GM18907 (cell line): ENCODE measurements at regions not wholly inside any gene's neighbourhood (a gene's known extent, or its start where the extent isn't known, plus 50 kb on each side); places are given as distances from the start of the nearest gene placed in this dataset.
"Not testable (repeated sequence)": the region's sequence is repeated elsewhere in the genome, so short reads cannot be mapped to it uniquely, and the experiment has no call there.

Experiments used
- ATAC-seq: cut with Tn5 transposase; IDR thresholded peaks from one replicate; pipeline ENCODE4 v1.9.1; 2021; ENCODE audit warnings: mild to moderate bottlenecking, moderate library complexity; ENCODE audit not compliant: unreplicated experiment

DNA sequence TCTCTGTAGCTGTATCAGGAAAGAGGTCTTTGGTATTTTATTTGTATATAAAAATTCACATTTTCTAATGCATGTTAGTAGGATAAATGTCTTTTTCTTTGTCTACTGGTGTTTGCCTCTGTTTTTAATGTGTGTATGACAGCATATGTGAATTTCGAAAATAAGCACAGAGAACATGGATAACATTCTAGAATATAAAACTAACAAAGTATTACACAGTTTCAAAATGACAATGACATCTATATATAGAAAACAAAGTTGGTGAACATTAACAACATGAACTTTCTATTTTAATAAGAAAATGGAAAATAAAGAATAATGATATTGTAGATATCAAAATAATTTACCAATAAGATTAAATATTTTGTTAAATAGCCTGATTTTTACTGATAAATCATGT lies 608.0 kb downstream of the COL12A1 start:
- peak; percentile 61 for ATAC-seq

DNA sequence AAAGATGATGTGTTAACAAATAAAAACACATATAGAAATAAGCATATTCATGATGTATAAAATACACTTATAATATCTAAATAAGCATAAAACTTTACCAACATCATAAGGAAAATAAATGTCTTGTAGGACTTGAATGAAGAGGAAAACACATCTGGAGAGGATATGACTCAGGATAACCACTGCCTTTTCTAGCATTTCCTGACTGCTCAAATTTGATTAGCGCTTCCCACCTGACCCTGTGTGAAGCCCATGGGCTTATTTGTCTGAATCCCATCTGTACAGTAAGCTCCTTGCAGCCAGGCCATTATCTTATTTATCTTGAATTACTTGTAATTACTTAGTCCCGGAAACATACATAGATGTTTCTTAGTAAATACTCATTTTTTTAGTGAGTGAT lies 608.6 kb downstream of the COL12A1 start:
- no peak for ATAC-seq

DNA sequence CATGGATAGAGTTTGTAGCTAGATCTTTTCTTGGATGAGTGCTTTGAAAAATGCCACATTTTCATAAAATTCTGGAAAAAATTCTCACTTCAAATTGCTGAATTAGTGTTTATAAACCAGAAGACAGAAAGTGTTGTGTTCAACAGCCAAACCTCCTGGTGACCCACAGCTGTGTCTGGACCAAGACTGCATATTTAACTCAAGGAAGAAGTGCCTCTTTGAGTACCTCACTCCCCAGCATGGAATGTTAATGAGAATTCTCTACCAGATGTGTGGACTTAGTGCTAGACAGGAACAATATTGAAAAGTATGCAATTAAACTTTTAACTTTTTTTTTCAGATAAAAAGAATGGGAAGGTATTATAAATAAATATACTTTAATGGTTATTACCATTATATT lies 609.3 kb downstream of the COL12A1 start:
- no peak for ATAC-seq

DNA sequence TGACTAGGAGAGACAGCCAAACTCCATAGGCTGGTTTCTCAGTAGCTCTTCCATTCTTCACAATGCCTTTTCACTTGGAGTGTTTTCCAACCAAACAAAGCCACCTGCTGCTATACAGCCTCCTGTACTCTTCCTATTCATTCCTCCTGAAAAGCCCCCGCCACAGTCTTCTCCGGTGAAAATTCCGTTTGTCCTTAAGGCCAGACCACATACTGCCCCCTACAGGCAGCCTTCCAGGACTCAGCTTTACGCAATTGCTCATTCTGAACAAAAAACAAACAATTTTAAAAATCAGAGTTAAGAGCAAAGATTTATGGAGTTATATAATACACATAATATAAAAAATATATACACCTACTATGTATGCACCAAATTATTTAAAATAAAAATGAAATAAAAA lies 611.5 kb downstream of the COL12A1 start:
- ATAC-seq = not testable (repeated sequence)

DNA sequence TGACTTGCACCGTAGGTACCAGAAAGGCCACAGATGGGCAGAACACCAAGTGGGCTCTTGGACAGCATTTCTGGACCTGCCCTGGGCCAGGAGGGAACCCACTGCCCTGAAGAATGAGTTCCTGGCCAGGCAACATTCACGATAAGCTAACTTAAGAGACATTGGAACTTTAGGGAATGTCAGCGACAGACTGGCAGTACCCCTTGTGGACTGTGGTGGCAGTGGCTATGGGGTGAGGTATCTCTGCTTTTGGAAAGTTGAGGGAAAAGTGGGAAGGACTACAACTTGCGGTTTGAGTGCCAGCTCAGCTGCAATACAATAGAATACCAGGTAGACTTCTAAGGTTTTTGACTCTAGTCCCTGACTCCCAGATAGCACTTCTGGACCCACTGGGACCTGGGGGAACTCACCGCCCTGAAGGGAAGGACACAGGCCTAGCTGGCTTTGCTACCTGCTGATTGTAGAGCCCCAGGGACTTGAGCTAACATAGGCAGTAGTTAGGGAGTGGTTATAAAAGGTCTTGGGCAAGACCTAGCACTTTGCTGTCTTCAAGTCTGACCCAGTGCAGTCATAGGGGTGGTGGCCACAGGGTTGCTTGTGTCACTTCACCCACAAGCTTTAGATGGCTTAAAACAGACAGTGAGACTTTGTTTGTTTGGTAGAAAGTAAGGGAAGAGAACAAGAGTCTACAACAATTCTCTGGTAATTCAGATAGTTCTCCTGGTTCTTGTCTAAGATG lies 617.6 kb downstream of the COL12A1 start:
- no peak for ATAC-seq

DNA sequence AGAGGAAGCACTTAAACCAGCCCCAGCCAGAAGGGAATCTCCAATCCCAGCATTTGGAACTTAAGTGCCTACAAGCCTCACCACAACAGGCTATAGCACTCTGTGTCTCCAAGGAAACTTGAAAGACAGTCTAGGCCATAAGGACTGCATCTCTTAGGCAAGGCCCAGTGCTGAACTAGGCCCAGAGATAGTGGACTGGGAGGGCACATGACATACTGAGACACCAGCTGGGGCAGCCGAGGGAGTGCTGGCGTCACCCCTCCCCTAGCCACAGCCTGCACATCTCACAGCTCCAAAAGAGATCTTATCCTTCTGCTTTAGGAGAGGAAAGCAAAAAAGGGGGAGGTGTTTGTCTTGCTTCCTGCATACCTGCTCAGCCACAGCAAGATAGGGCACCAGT lies 618.5 kb downstream of the COL12A1 start:
- ATAC-seq = no peak

DNA sequence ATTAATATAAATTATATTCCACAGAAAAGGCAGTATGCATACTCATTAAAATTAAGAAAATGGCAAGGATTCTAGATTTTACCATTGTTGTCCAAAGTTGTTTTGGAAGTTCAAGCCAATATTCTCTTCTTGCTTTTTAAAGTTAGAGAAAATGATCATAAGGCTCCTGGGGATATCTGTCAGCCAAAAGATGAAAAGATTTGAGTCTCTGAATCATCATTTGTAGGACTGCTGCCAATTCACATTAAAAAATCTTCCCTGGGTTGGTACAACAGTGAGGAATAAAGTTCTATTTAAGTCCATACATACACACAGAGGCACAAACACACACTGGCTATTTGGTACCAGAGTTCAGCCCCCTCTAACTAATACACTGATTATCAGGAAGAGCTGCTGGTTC lies 620.1 kb downstream of the COL12A1 start:
- ATAC-seq = no peak

DNA sequence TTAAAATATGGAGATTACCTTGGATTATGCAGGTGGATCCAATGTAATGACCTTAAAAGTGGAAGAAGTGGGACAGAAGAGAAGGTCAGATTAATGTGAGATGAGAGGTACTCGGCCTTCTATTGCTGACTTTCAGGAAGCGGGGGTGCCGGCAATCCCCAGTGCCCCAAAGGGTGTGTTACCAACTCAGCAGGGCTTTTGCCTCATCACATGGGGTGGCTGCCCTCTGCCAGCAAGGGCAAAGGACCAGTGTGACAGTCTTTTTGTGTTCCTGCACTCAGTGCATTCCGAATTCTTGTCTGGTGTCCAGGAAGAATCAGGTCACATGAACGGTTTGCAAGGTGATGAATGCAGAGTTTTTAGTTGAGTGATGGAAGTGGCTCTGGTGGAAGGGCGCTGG lies 624.2 kb downstream of the COL12A1 start:
- ATAC-seq = no peak

DNA sequence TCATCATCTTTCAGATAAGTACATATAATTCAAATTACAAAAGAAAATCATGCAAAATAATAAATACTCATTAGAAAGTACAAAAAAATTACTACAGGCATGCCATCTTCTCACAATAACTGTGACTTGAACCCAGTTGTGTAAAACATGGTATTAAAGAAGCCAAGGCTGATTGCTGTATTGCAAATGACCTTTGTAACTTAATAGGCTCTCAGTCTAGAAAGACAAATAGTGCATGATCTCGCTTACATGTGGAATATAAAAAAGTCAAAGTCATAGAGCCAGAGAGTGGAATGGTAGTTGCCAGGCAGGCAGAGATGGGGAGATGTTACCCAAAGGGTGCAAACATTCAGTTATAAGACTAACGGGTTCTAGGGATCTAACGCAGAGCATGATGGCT lies 626.1 kb downstream of the COL12A1 start:
- ATAC-seq = no peak

DNA sequence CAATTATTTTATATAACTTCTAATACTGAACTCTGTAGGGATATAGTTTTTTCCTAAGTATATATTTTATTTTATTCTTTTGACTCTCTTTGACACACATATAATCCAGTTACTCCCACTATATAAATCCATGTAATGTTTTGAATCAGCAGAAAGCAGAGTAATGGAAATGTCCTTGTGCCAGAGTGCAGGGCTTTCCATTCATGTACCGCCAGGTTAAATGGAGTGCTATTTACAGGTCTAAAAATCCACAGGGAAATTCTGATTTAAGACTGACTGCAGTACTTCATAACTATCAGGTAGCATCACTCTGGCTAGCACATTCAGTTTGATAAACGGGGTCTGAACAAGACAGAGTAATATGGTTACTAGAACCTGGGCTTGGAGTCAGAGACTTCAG lies 626.8 kb downstream of the COL12A1 start:
- ATAC-seq = no peak

DNA sequence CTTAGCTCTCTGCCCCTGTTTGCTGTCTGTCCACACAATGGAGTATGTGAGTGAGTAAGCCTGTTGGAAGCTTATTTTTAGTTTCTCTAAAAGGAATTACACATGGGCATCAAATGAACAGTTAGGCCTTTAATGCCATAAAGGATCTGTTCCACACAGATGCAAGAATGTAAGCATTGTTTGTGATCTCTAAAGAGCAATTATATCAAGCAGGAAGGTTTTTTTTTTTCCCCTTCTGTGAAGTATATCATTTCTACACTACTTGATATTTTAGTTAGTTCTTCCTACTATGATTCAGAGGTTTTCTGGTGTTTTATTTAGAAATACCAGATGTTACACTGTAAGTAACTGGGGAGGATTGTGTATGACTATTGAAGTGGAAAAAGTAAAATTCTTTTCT lies 627.5 kb downstream of the COL12A1 start:
- ATAC-seq = no peak

DNA sequence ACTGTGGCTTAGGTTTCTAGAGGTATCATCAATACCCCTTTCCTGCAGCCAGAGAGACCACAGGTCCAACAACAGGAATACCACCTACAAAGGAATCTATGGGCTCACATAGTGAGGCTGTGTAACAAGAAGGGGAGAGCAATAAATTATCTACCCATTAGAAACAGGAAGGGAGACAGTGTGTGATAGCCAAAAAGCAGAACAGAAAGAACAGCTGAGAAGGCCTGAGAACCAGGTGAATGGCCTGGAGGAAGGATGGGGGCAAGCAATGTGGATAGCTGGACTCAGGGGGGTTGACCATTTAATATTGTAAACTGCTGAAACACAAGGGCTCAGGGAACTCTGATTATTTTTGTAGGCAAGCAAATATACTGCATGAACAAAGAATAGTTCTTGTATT lies 628.2 kb downstream of the COL12A1 start:
- peak; percentile 99 for ATAC-seq

DNA sequence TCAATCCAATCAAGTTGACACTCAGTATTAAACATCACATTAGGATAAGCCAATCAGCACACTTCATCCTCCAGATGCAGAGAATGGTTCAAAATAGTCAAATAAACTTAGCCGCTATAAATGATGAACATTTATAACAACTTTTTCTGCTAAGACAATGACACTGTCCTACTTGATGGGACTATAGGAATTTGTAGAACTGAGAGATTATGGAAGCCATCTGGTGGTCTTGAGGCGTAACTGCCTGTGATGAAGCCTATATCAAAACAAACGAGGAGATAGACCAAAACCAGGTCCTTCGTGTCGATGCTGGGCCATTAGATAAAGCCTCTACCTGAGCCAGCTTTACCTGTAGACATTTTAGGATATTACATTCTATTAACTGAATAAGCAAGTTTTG lies 631.1 kb downstream of the COL12A1 start:
- peak; percentile 37 for ATAC-seq

DNA sequence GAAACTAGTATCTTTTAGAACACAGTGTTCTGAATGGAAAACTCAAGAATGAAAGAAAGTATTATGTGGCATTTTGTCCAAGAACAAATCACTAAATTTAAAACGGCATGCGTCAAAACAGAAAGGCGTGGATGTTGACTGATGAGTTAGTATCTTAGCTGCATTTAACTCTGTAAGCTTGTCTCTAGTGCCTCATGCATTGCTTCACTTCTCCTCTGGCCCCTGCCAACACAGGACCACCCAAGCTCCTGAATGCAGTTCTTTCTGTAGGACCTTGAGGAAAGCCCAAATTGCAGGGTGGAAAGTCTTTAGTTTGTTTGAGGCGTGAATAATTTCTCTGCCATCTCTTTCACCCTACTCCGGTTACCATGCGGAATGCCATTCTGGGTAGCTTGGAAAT lies 632.2 kb downstream of the COL12A1 start:
- ATAC-seq = no peak

DNA sequence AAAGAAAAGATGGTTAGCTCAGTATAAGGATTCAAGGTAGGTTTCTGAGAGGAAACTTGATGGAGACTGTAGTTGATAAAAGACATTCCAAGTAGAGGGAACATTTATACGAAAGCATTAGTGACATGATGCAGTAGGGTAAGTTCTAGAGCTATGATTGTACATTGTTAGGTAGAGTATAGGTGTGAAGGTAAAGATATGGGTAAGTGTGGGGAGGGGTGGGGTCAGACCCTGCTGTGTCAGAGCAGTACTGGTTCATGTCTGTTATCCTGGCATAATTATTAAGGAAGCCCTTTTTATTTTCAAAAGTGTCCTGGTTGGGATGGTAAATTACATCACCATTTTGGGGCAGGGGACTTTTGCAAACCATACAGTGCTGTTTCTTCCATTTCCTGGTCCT lies 635.8 kb downstream of the COL12A1 start:
- no peak for ATAC-seq

DNA sequence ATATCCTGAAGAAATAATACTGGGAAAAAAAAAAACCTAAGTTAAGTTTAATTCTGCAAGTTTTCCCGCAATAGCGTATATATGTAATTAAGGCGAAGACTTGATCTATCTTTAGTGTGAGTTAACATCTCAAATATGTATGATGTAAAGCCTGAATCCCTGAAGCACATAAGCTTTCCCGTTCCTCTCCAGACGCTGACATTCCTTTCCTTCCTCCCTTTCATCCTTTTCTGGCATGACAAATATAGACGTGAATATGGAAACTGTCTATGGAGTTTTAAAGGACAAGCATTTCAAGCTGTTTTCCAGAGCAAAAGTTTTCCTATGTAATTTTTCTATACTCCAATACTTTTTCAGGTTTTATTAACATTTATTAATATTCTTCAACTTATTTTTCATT lies 637.0 kb downstream of the COL12A1 start:
- no peak for ATAC-seq

DNA sequence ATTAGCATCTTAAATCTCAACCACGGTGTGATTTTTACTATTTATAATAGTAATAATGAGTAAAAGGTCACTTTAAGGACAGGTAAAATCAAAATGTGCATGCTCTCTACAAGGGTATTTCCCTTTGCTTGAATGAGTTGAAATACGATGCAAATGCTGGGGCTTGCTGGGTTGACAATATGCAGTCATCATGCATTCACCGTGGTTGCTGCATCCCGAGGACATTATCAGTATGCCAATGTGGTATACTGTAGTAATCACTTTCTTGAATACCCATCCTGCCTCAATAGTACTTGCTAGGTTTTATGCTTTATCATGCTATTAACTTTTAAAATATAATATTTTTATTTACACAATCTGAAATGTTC lies 637.9 kb downstream of the COL12A1 start:
- not testable (repeated sequence) for ATAC-seq

DNA sequence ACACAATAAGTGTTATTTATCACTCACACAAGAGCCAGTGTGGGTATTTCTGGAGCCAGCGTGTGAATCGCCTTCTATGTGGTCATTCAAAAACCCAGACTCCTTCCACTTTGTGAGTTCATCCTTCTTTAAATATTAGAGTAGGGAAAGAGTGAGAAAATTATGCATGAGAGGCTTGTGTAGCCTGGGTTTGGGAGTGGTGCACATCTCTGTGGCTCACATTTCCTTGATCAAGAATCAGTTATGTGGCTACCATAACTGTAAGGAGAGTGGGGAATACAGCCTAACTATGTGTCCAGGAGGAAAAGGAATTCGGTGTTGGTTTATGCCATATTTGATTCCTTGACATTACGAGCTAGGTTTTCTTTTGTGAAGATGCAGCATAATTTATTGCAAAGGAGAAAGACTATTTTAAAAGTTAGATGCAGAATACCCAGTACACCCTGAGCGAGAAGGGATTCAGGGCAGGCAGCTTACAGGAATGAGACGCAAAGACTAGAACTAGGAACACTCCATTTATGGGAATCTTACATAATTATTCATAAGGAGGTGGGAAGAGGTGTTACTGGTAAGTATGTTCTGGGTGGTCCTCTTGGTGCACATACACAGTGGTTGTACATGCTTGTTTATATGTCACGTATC lies 638.5 kb downstream of the COL12A1 start:
- no peak for ATAC-seq

DNA sequence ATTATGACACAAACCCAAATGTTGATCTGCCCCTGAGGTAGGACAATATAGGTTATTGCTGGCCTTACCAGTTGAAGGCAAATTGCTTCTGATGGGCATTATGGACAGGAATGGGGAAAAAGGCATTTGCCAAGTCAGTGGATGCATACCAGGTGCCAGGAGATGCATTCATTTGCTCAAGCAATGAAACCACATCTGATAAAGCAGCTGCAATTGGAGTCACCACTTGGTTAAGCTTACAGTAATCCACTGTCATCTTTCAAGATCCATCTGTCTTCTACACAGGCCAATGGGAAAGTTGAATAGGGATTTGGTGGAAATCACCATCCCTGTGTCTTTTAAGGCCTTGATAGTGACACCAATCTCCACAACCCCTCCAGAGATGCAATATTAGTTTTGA lies 648.6 kb downstream of the COL12A1 start:
- ATAC-seq = no peak

DNA sequence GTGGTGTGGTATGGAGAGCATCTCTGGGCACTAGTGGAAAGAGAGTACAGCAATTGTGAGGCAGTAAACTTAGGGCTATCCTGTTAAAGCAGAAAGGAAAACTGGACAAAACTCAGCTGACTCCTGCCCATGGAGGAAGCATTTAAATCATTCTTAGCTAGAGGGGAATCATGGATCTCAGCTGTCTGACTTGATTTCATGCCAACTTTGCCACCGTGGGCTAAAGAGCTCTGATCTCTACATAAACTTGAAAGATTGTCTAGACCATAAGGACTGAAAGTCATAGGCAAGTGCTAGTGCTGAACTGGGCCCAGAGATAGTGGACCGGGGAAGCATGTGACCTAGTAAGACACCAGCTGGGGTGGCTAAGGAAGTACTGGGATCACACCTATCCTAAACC lies 651.8 kb downstream of the COL12A1 start:
- ATAC-seq = no peak

DNA sequence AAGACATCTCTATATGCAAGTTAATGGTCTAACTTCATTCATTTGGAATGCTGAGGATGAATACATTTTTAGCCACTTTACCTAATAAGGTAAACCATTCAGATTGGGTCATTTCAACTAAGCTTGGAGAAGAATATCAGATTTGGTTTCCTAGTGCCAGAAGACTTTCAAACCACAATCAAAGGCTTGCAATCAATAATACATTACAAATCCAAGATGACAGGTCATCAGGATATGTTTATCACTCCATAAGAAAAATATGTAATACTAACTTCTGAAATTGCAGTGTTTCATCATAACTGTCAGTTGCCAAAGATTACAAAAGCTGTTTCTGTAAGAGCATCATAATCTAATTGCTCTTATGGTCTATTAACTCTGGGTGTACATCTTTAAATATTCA lies 654.0 kb downstream of the COL12A1 start:
- no peak for ATAC-seq

DNA sequence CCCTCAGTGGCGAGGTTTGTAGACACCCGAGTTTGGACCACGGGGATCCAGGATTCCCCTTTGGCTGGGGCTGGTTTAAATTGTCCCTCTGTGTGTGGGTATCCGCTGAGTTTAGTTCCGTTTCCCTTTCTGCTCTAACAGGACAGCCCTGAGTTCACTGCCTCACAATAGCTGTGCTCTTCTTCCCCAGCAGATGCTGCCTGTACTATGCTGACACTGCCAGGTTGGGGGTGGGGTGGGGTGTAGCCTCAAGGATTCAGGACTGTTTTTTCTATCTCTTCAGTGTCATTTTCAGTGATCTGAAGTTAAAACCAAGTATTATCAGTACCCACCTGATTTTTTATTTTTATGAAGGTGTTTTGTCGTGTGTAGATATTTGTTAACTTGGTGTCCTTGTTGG lies 655.0 kb downstream of the COL12A1 start:
- no peak for ATAC-seq

DNA sequence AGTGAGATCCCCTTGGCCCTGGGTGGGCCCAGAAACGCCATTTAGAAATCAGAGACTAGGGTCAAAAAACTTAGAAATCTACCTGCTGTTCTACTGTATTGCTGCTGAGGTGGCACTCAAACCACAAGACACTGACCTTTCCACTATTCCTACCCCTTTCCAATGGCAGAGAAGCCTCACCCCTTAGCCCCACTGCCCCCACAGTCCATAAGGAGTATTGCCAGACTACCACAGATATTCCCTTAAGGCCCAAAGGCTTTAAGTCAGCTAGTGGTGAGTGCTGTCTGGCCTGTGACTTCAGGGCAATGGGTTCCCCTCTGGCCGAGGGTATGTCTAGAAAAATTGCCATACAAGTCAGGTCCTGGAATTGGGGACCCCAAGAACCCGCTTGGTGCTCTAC lies 656.1 kb downstream of the COL12A1 start:
- no peak for ATAC-seq
